SK-N-SH (cell line): ENCODE measurements at regions not wholly inside any gene's neighbourhood (a gene's known extent, or its start where the extent isn't known, plus 50 kb on each side); places are given as distances from the start of the nearest gene placed in this dataset.

Source experiments
- CTCF ChIA-PET: fragments of 300-600, 350-600 bp; formaldehyde crosslinking; extraction: SDS; loops from one replicate; lab custom pipeline; 2021; lab: Yijun Ruan, JAX
- POLR2A ChIA-PET: fragments of 350-600 bp; sonication (Branson Sonifier 250); formaldehyde crosslinking; extraction: SDS; loops from one replicate; lab custom pipeline; 2020; ENCODE audit warnings: antibody characterized with exemption, inconsistent platforms; lab: Yijun Ruan, JAX
- DNase-seq: peaks from one replicate; pipeline ENCODE4 v3.0.0; 2012
- H2AFZ ChIP-seq: fragments of 200-600 bp; sonication (generic); 2 replicates; pipeline ENCODE4 v1.8.1; 2016; ENCODE audit warnings: antibody characterized with exemption, mild to moderate bottlenecking, low read depth
- H3F3A ChIP-seq: fragments of 200-600 bp; sonication (generic); replicated peaks from 2 replicates; pipeline ENCODE3; 2016; ENCODE audit warnings: antibody characterized with exemption, mild to moderate bottlenecking; ENCODE audit not compliant: insufficient read depth
- H3K27ac ChIP-seq, 2 experiments: fragments of 200-500 bp in 1 of 2; fragments of 200-600 bp in 1 of 2; sonication (Bioruptor generic) in 1 of 2; sonication (generic), shearing (Covaris generic) in 1 of 2; 2 replicates each; pipeline versions ENCODE4 v1.5.1 to v1.6.1; 2014 to 2016; ENCODE audit warnings: low read depth in 2 of 2, inconsistent platforms in 1 of 2, low read length in 1 of 2, mild to moderate bottlenecking in 1 of 2, mixed read lengths in 1 of 2
- H3K27me3 ChIP-seq: fragments of 200-600 bp; sonication (generic), shearing (Covaris generic); 2 replicates; pipeline ENCODE4 v1.6.1; 2016; ENCODE audit warnings: mixed run types; ENCODE audit not compliant: insufficient read depth
- H3K36me3 ChIP-seq, 2 experiments: fragments of 200-500 bp in 1 of 2; fragments of 200-600 bp in 1 of 2; sonication (Bioruptor generic) in 1 of 2; sonication (generic) in 1 of 2; replicated peaks in 1 of 2; 2 replicates each; pipeline versions ENCODE3 to v1.5.1; 2014 to 2016; ENCODE audit warnings: low read length in 1 of 2, mild to moderate bottlenecking in 1 of 2; ENCODE audit not compliant: insufficient read depth in 2 of 2, control insufficient read depth in 1 of 2
- H3K4me1 ChIP-seq, 2 experiments: fragments of 200-500 bp in 1 of 2; fragments of 200-600 bp in 1 of 2; sonication (Bioruptor generic) in 1 of 2; sonication (generic), shearing (Covaris generic) in 1 of 2; 2 replicates each; pipeline versions ENCODE4 v1.5.1 to v1.6.1; 2014 to 2016; ENCODE audit warnings: low read depth in 1 of 2, low read length in 1 of 2, mixed run types in 1 of 2; ENCODE audit not compliant: insufficient read depth in 2 of 2, control insufficient read depth in 1 of 2
- H3K4me2 ChIP-seq: fragments of 200-600 bp; sonication (generic), shearing (Covaris generic); 2 replicates; pipeline ENCODE4 v1.6.1; 2017; ENCODE audit warnings: mixed run types
- H3K4me3 ChIP-seq, 2 experiments: fragments of 200-500 bp in 1 of 2; fragments of 200-600 bp in 1 of 2; sonication (Bioruptor generic) in 1 of 2; sonication (generic), shearing (Covaris generic) in 1 of 2; 2 replicates each; pipeline versions ENCODE4 v1.5.1 to v1.8.1; 2014 to 2016; ENCODE audit warnings: low read depth in 2 of 2, inconsistent platforms in 1 of 2, low read length in 1 of 2, mild to moderate bottlenecking in 1 of 2, mixed read lengths in 1 of 2, moderate library complexity in 1 of 2
- H3K79me2 ChIP-seq: fragments of 200-600 bp; sonication (generic); 2 replicates; pipeline ENCODE4 v1.8.1; 2017; ENCODE audit warnings: mild to moderate bottlenecking; ENCODE audit not compliant: insufficient read depth
- H3K9ac ChIP-seq: fragments of 200-600 bp; sonication (generic); 2 replicates; pipeline ENCODE4 v1.6.1; 2017; ENCODE audit warnings: mixed run types
- H3K9me2 ChIP-seq: fragments of 200-600 bp; sonication (generic); 2 replicates; pipeline ENCODE4 v1.6.1; 2017; ENCODE audit warnings: mixed run types
- H3K9me3 ChIP-seq: fragments of 200-600 bp; sonication (generic); 2 replicates; pipeline ENCODE4 v1.6.1; 2017; ENCODE audit warnings: mixed run types, mild to moderate bottlenecking, moderate library complexity
- H4K20me1 ChIP-seq: fragments of 200-600 bp; sonication (generic); 2 replicates; pipeline ENCODE4 v1.6.1; 2017; ENCODE audit warnings: mild to moderate bottlenecking, mixed run types; ENCODE audit not compliant: insufficient read depth
- CTCF ChIP-seq: fragments of 200-600 bp; sonication (generic); IDR thresholded peaks from 2 replicates; pipeline ENCODE4 v1.6.1; 2017; ENCODE audit warnings: antibody characterized with exemption, mild to moderate bottlenecking, moderate library complexity
- ELF1 ChIP-seq: IDR thresholded peaks from 2 replicates; pipeline ENCODE4 v1.4.0; 2012
- EP300 ChIP-seq, 2 experiments: IDR thresholded peaks; 2 replicates each; pipeline versions ENCODE4 v1.4.0 to v1.6.1; 2012; ENCODE audit warnings: borderline replicate concordance in 1 of 2, low read depth in 1 of 2, low read length in 1 of 2
- FOXJ3 ChIP-seq: sonication (generic); formaldehyde crosslinking; IDR thresholded peaks from 2 replicates; pipeline ENCODE4 v1.5.1; 2020; ENCODE audit warnings: mild to moderate bottlenecking, missing genetic modification reagents
- JUND ChIP-seq: IDR thresholded peaks from 2 replicates; pipeline ENCODE4 v1.4.0; 2012
- MEF2A ChIP-seq: IDR thresholded peaks from 2 replicates; pipeline ENCODE4 v1.4.0; 2012; ENCODE audit warnings: low read depth, borderline replicate concordance
- POLR2AphosphoS5 ChIP-seq: IDR thresholded peaks from 2 replicates; pipeline ENCODE4 v1.6.1; 2012; ENCODE audit warnings: low read depth, low read length
- RCOR1 ChIP-seq: fragments of 150-350 bp; IDR thresholded peaks from 2 replicates; pipeline ENCODE4 v1.6.1; 2017; ENCODE audit warnings: antibody characterized with exemption, low read length
- RXRA ChIP-seq: IDR thresholded peaks from 2 replicates; pipeline ENCODE4 v1.4.0; 2012; ENCODE audit warnings: low read depth, mild to moderate bottlenecking, borderline replicate concordance
- SIN3A ChIP-seq: IDR thresholded peaks from 2 replicates; pipeline ENCODE4 v1.6.1; 2012; ENCODE audit warnings: low read depth, mild to moderate bottlenecking, low read length, moderate library complexity, borderline replicate concordance
- SMC3 ChIP-seq: IDR thresholded peaks from 2 replicates; pipeline ENCODE4 v1.6.1; 2012; ENCODE audit warnings: low read depth, low read length, improper control_type of control experiment
- TAF1 ChIP-seq: IDR thresholded peaks from 2 replicates; pipeline ENCODE4 v1.6.1; 2012; ENCODE audit warnings: low read depth, mild to moderate bottlenecking, low read length, moderate library complexity, borderline replicate concordance
- TEAD4 ChIP-seq: IDR thresholded peaks from 2 replicates; pipeline ENCODE4 v1.4.0; 2012; ENCODE audit warnings: mild to moderate bottlenecking, borderline replicate concordance; ENCODE audit not compliant: insufficient read depth
- YY1 ChIP-seq: IDR thresholded peaks from 2 replicates; pipeline ENCODE4 v1.4.0; 2012; ENCODE audit warnings: low read depth, mild to moderate bottlenecking
- WGBS: methylation state at CpG from one replicate; pipeline ENCODE4 v1.1.6; 2017; ENCODE audit warnings: low lambda C conversion rate; 5-methylcytosine and 5-hydroxymethylcytosine counted together
- TF ChIP-seq, protein P1 (sequence below): IDR thresholded peaks from 2 replicates; pipeline ENCODE4 v1.4.0; 2012; ENCODE audit warnings: low read depth, borderline replicate concordance
- TF ChIP-seq, protein P2 (sequence below): IDR thresholded peaks from 2 replicates; pipeline ENCODE4 v1.6.1; 2012; ENCODE audit warnings: mild to moderate bottlenecking, low read depth, low read length, moderate library complexity

GRCh38 chr3:13123765-13124164 is 50.5 kb upstream of the IQSEC1 start:
- Histone ChIP-seq H3K36me3 (no peaks in the 10 kb centered on the region), H3K4me1 (no peaks in the 10 kb centered on the region; a peak in 1 of 4 replicates), H2AFZ (no peak overlapping the region), H3K4me2 (no peak overlapping the region), H3K9ac (no peak overlapping the region), H3K27me3 (no peaks in the 10 kb centered on the region), H3K9me3 (no peaks in the 10 kb centered on the region), H4K20me1 (no peaks in the 10 kb centered on the region), H3K4me3 (no peak overlapping the region), H3K9me2 (no peaks in the 10 kb centered on the region), H3K27ac (no peak overlapping the region), H3F3A (no peaks in the 10 kb centered on the region), H3K79me2 (no peaks in the 10 kb centered on the region)
- TF ChIP-seq TAF1: no peak
- TF ChIP-seq CTCF: no peak
- TF ChIP-seq, protein P1, sequence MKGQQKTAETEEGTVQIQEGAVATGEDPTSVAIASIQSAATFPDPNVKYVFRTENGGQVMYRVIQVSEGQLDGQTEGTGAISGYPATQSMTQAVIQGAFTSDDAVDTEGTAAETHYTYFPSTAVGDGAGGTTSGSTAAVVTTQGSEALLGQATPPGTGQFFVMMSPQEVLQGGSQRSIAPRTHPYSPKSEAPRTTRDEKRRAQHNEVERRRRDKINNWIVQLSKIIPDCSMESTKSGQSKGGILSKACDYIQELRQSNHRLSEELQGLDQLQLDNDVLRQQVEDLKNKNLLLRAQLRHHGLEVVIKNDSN: no peak
- no peak for TF ChIP-seq YY1
- TF ChIP-seq SMC3: no peak
- TF ChIP-seq ELF1: no peak
- no peak for TF ChIP-seq EP300 (IDR thresholded peaks at IDR 0.05; ENCODE audit: borderline replicate concordance in 1 of 2, low read depth in 1 of 2, low read length in 1 of 2)
- TF ChIP-seq JUND: no peak
- no peak for TF ChIP-seq FOXJ3
- no peak for TF ChIP-seq MEF2A
- no peak for TF ChIP-seq SIN3A
- no peak for TF ChIP-seq POLR2AphosphoS5
- no peak for DNase-seq
- CTCF ChIA-PET: interaction anchor here (1.2 kb wide), 1 partner anchor 15 kb away, joined by 3 read pairs; no protein-coding TSS in a partner anchor
- 71% methylated on average over 9 of the region's 11 CpGs for WGBS
- POLR2A ChIA-PET: no interaction called here

GRCh38 chr3:13123013-13123654 is 49.9 kb upstream of the IQSEC1 start:
- WGBS: 54% methylated on average over 9 of the region's 10 CpGs
- no peaks in the 10 kb centered on the region for H3K9me2 ChIP-seq
- H3K4me1 ChIP-seq: no peaks in the 10 kb centered on the region; a peak in 1 of 4 replicates
- no peak for DNase-seq
- no peak overlapping the region for H3K27ac ChIP-seq
- no peaks in the 10 kb centered on the region for H3F3A ChIP-seq
- ChIA-PET CTCF (no interaction called here), POLR2A (no interaction called here)
- no peak overlapping the region for H3K4me2 ChIP-seq
- no peak overlapping the region for H2AFZ ChIP-seq
- H3K4me3 ChIP-seq: no peak overlapping the region
- H3K36me3 ChIP-seq: no peaks in the 10 kb centered on the region
- H3K79me2 ChIP-seq: no peaks in the 10 kb centered on the region
- H3K9ac ChIP-seq: no peak overlapping the region
- TF ChIP-seq, protein P2, sequence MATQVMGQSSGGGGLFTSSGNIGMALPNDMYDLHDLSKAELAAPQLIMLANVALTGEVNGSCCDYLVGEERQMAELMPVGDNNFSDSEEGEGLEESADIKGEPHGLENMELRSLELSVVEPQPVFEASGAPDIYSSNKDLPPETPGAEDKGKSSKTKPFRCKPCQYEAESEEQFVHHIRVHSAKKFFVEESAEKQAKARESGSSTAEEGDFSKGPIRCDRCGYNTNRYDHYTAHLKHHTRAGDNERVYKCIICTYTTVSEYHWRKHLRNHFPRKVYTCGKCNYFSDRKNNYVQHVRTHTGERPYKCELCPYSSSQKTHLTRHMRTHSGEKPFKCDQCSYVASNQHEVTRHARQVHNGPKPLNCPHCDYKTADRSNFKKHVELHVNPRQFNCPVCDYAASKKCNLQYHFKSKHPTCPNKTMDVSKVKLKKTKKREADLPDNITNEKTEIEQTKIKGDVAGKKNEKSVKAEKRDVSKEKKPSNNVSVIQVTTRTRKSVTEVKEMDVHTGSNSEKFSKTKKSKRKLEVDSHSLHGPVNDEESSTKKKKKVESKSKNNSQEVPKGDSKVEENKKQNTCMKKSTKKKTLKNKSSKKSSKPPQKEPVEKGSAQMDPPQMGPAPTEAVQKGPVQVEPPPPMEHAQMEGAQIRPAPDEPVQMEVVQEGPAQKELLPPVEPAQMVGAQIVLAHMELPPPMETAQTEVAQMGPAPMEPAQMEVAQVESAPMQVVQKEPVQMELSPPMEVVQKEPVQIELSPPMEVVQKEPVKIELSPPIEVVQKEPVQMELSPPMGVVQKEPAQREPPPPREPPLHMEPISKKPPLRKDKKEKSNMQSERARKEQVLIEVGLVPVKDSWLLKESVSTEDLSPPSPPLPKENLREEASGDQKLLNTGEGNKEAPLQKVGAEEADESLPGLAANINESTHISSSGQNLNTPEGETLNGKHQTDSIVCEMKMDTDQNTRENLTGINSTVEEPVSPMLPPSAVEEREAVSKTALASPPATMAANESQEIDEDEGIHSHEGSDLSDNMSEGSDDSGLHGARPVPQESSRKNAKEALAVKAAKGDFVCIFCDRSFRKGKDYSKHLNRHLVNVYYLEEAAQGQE: no peak
- TF ChIP-seq TEAD4: no peak
- TF ChIP-seq RXRA: no peak
- no peak for TF ChIP-seq ELF1
- TF ChIP-seq RCOR1: no peak
- TF ChIP-seq, all 33 proteins: peak for 0
- no peaks in the 10 kb centered on the region for H4K20me1 ChIP-seq
- H3K9me3 ChIP-seq: no peaks in the 10 kb centered on the region
- H3K27me3 ChIP-seq: no peaks in the 10 kb centered on the region; the same call in 1 of the 2 replicates
